Colonic mucosa (tissue), 4 donors: ENCODE measurements at regions not wholly inside any gene's neighbourhood (a gene's known extent, or its start where the extent isn't known, plus 50 kb on each side); places are given as distances from the start of the nearest gene placed in this dataset.

Experiments
- DNase-seq: peaks from one replicate; pipeline ENCODE4 v3.0.0-alpha.2; 2020
- H3K27ac ChIP-seq: fragments of 200-600 bp; one replicate; pipeline ENCODE4 v1.8.0; 2021
- H3K27me3 ChIP-seq: fragments of 200-600 bp; one replicate; pipeline ENCODE4 v1.8.0; 2021
- H3K36me3 ChIP-seq: fragments of 200-600 bp; one replicate; pipeline ENCODE4 v1.8.0; 2021
- H3K4me1 ChIP-seq: fragments of 200-600 bp; one replicate; pipeline ENCODE4 v1.8.0; 2021; ENCODE audit warnings: mild to moderate bottlenecking
- H3K4me3 ChIP-seq: fragments of 200-600 bp; one replicate; pipeline ENCODE4 v1.8.0; 2021
- H3K9ac ChIP-seq, 2 donors: one replicate each; pipeline ENCODE4 v1.7.0; 2013; ENCODE audit warnings: control low read depth in 2 of 2, low read depth in 2 of 2, low read length in 2 of 2
- H3K9me3 ChIP-seq: fragments of 200-600 bp; one replicate; pipeline ENCODE4 v1.8.0; 2021
- intact Hi-C: fragments of 100-400 bp; cut with DNase I; formaldehyde crosslinking; loops from one replicate; pipeline ENCODE4 v1.14.1; 2022
- TF ChIP-seq, protein P1 (sequence below): fragments of 200-600 bp; IDR thresholded peaks from one replicate; pipeline ENCODE4 v1.8.0; 2022; ENCODE audit warnings: antibody characterized with exemption, mild to moderate bottlenecking
- donor health status: healthy.
- donor health status: DM: no; HTN: no; CAD: no.
- donor health status: DM: no; HTN: no; CAD: no.

GRCh38 chr5:173794901-173795416 lies 93.2 kb upstream of the CPEB4 start:
- H3K9me3 ChIP-seq = no peaks in the 10 kb centered on the region
- intact Hi-C loops = no loop called here
- H3K9ac ChIP-seq = peak overlapping the region in 1 of 2 donors; percentile 63
- no peaks in the 10 kb centered on the region for H3K36me3 ChIP-seq
- H3K4me1 ChIP-seq = no peaks in the 10 kb centered on the region
- peak overlapping the region; percentile 78 for H3K27ac ChIP-seq
- no peak overlapping the region for H3K4me3 ChIP-seq
- TF ChIP-seq, protein P1, sequence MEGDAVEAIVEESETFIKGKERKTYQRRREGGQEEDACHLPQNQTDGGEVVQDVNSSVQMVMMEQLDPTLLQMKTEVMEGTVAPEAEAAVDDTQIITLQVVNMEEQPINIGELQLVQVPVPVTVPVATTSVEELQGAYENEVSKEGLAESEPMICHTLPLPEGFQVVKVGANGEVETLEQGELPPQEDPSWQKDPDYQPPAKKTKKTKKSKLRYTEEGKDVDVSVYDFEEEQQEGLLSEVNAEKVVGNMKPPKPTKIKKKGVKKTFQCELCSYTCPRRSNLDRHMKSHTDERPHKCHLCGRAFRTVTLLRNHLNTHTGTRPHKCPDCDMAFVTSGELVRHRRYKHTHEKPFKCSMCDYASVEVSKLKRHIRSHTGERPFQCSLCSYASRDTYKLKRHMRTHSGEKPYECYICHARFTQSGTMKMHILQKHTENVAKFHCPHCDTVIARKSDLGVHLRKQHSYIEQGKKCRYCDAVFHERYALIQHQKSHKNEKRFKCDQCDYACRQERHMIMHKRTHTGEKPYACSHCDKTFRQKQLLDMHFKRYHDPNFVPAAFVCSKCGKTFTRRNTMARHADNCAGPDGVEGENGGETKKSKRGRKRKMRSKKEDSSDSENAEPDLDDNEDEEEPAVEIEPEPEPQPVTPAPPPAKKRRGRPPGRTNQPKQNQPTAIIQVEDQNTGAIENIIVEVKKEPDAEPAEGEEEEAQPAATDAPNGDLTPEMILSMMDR = no peak
- H3K27me3 ChIP-seq = no peaks in the 10 kb centered on the region
- peak; percentile 34 for DNase-seq

DNA sequence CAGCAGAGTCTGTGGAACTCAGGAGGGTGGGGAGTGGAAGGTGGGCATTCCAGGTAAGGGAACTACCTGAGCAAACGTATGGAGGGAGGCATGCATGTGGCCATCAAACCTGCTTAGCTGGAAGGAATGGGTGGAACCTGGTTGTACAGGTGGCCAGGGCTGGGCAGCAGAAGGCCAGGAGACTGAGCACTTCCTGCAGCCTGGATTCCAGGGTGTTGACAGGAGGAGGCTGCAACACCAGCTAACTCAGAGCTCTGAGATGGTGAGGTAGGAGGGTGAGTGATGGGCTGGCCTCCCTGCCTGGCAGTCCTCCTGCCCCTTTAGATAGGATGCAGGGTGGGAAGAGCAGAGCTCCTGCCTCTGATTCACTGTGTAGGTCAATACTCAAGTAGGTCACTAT lies 92.5 kb upstream of the CPEB4 start:
- Histone ChIP-seq H3K9me3 (no peaks in the 10 kb centered on the region), H3K4me1 (no peaks in the 10 kb centered on the region), H3K4me3 (no peak overlapping the region), H3K27me3 (no peaks in the 10 kb centered on the region), H3K27ac (no peak overlapping the region), H3K36me3 (no peaks in the 10 kb centered on the region), H3K9ac (no peak overlapping the region)
- intact Hi-C loops = no loop called here
- DNase-seq = peak; percentile 70
- TF ChIP-seq, protein P1 = no peak

DNA sequence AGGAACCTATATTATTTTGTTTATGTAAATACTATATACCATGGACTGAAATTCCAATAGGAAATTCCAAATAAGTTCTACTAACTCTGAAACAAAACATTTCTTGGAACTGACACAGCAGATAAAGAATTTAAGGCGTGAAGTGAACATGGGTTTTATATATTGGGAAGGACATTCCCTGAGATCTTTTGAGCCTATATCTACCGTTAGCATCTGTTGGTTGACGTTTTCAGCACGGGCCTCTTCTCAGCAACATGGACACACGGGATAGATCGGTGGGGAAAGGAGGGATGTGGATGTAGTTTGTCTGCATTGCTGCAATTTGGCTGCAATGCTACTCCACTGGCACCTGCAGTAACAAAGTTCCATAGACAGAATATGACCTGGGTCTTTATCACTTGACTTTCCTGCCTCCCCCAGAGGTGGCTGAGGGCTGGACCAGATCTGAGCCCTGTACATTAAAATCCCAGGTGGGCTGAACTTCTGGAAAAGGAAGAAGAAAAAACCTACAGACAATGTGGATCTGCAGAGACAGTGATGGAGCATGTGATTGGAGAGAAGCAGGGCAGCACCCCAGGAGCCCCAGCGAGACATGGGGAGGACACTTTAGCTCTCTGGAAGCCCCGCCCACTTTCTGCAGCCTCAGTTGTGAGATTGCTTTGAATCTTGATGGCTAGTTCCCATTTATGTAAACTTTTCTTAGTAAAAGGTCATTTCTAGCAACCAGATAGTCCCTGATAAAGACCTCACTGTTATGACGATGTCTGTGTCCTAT lies 91.2 kb upstream of the CPEB4 start:
- no peaks in the 10 kb centered on the region for H3K9me3 ChIP-seq
- no peak overlapping the region for H3K4me3 ChIP-seq
- no peak overlapping the region for H3K27ac ChIP-seq
- DNase-seq = no peak
- H3K4me1 ChIP-seq = no peaks in the 10 kb centered on the region
- no peaks in the 10 kb centered on the region for H3K36me3 ChIP-seq
- H3K27me3 ChIP-seq = no peaks in the 10 kb centered on the region
- intact Hi-C loops = no loop called here
- TF ChIP-seq, protein P1 = no peak
- H3K9ac ChIP-seq = no peak overlapping the region

- no peaks in the 10 kb centered on the region for H3K36me3 ChIP-seq
- intact Hi-C loops = no loop called here
- no peaks in the 10 kb centered on the region for H3K4me1 ChIP-seq
- TF ChIP-seq, protein P1 = no peak
- H3K9me3 ChIP-seq = no peaks in the 10 kb centered on the region
- no peak overlapping the region for H3K9ac ChIP-seq
- no peaks in the 10 kb centered on the region for H3K27me3 ChIP-seq
- H3K4me3 ChIP-seq = no peak overlapping the region
- DNase-seq = no peak
- no peak overlapping the region for H3K27ac ChIP-seq
Measured at GRCh38 chr5:173798127-173798810, 89.9 kb upstream of the CPEB4 start.

- Histone ChIP-seq H3K4me3 (no peak overlapping the region), H3K9me3 (no peaks in the 10 kb centered on the region), H3K27ac (no peak overlapping the region), H3K27me3 (no peaks in the 10 kb centered on the region), H3K4me1 (no peaks in the 10 kb centered on the region), H3K36me3 (no peaks in the 10 kb centered on the region), H3K9ac (no peak overlapping the region)
- intact Hi-C loops = no loop called here
- TF ChIP-seq, protein P1 = no peak
- no peak for DNase-seq
Measured at GRCh38 chr5:173800340-173800739, 87.8 kb upstream of the CPEB4 start.
